ENCODE measurements at regions not wholly inside any gene's neighbourhood (a gene's known extent, or its start where the extent isn't known, plus 50 kb on each side); places are given as distances from the start of the nearest gene placed in this dataset.

DNA sequence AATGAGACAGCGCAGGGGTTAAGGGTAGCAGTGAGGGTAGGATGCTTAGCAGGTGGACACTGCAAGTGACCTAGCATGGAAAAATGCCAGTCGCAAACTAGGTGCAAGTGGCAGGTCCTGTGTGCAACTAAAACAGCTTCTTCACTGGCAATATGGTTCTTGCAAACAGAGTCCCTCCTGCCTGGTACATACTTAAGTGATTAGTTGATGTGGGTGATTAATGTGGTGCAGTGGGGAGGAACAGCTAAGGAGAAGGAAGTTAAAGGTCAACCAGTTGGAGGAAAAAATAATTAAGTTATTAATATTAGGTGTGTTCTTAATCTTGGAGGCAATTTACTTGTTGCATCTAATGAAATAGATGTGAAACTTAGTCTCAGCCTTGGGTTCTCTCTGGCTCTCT lies 121.6 kb upstream of the IGFBP7 start:
- H3K27me3 ChIP-seq (ENCODE audit: control insufficient read depth in 1 of 2, insufficient read depth in 2 of 2, low read length in 2 of 2), result no peaks in the 10 kb centered on the region; a peak in 1 of 5 replicates
- H3K4me3 ChIP-seq (replicated peaks in 1 of 3; ENCODE audit: insufficient read depth in 1 of 3, low read depth in 2 of 3, low read length in 3 of 3), result no peak overlapping the region
- FAIRE-seq (no peak), ATAC-seq (no peak), DNase-seq (ENCODE audit: low spot score) (no peak)
- H3K9ac ChIP-seq (ENCODE audit: insufficient read depth, low read depth, low read length), result no peak overlapping the region
- H3K79me2 ChIP-seq (ENCODE audit: insufficient read depth, low read length), result no peaks in the 10 kb centered on the region
- WGBS (ENCODE audit: low lambda C conversion rate), result 50% methylated on average over 2 of the region's 2 CpGs
- ChIA-PET CTCF (ENCODE audit: low intra/inter-chr PET ratio, low total read pairs) (no interaction called here), POLR2A (no interaction called here)
- H3K4me1 ChIP-seq (ENCODE audit: insufficient read depth, low read length), result no peaks in the 10 kb centered on the region
- intact Hi-C loops (cut with micrococcal nuclease; ENCODE audit: unreplicated experiment), result no loop called here
- TF ChIP-seq, protein P1, sequence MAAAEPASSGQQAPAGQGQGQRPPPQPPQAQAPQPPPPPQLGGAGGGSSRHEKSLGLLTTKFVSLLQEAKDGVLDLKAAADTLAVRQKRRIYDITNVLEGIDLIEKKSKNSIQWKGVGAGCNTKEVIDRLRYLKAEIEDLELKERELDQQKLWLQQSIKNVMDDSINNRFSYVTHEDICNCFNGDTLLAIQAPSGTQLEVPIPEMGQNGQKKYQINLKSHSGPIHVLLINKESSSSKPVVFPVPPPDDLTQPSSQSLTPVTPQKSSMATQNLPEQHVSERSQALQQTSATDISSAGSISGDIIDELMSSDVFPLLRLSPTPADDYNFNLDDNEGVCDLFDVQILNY (CRISPR knock-in tag; conservative IDR thresholded peaks at IDR 0.05), result no peak
- TF ChIP-seq ZNF674 (CRISPR knock-in tag; IDR thresholded peaks at IDR 0.05; ENCODE audit: low read depth), result no peak
- TF ChIP-seq ZFY (CRISPR knock-in tag; IDR thresholded peaks at IDR 0.05), result no peak
- TF ChIP-seq ZNF607 (CRISPR knock-in tag; IDR thresholded peaks at IDR 0.05; ENCODE audit: borderline replicate concordance), result no peak
- no peak for TF ChIP-seq ZNF572 (CRISPR knock-in tag; IDR thresholded peaks at IDR 0.05)
- TF ChIP-seq ZNF234 (CRISPR knock-in tag; conservative IDR thresholded peaks at IDR 0.05), result no peak
- no peak for TF ChIP-seq ZNF563 (CRISPR knock-in tag; IDR thresholded peaks at IDR 0.05)
- TF ChIP-seq ZNF543 (CRISPR knock-in tag; IDR thresholded peaks at IDR 0.05), result no peak
- no peak for TF ChIP-seq HOXD1 (CRISPR knock-in tag; IDR thresholded peaks at IDR 0.05)
- in situ Hi-C loops (cut with HindIII; ENCODE audit: extremely low pct_ligation_motif_present, low pct_unique_long_range_greater_than_20kb), result no loop called here
- no peak overlapping the region for H2AFZ ChIP-seq (ENCODE audit: low read length)
- H3K36me3 ChIP-seq (replicated peaks in 1 of 2; ENCODE audit: control insufficient read depth in 1 of 2, insufficient read depth in 2 of 2, low read length in 2 of 2), result no peaks in the 10 kb centered on the region
- H3K9me3 ChIP-seq (ENCODE audit: low read length), result no peaks in the 10 kb centered on the region
- BruUV-seq (replicated peaks), result no TSS peak
- no peak overlapping the region for H3K4me2 ChIP-seq (ENCODE audit: low read depth, low read length)
- no peak overlapping the region for H3K27ac ChIP-seq (ENCODE audit: extremely low read length, insufficient read depth, low read length)
- no peaks in the 10 kb centered on the region for H4K20me1 ChIP-seq (ENCODE audit: insufficient read depth, low read length)

DNA sequence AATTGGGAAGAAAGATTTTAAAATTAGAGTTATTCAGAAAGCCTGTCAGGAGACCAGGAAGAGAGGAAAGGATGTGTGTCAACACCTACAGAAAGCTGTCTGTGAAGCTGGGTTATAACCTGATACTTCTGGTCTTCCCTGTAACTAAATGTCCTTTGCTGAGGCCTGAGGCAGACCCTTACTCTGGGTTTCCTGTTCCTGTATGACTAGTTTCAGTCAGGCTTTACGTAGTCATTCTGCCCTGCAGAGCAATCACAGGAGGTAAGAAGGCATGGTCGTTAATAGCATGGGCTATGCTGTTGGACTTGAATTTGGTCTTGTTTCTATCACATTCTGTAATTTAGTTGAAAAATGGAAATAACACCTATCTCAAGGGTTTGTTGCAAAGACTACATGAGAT lies 110.5 kb upstream of the IGFBP7 start:
- in situ Hi-C loops (cut with HindIII; ENCODE audit: extremely low pct_ligation_motif_present, low pct_unique_long_range_greater_than_20kb), result no loop called here

More for the DNA sequence above, 110.5 kb upstream of the IGFBP7 start:
- Histone ChIP-seq H3K9me3 (ENCODE audit: low read length) (no peaks in the 10 kb centered on the region), H4K20me1 (ENCODE audit: insufficient read depth, low read length) (no peaks in the 10 kb centered on the region), H3K9ac (ENCODE audit: insufficient read depth, low read depth, low read length) (no peak overlapping the region), H2AFZ (ENCODE audit: low read length) (no peak overlapping the region), H3K36me3 (replicated peaks in 1 of 2; ENCODE audit: control insufficient read depth in 1 of 2, insufficient read depth in 2 of 2, low read length in 2 of 2) (no peaks in the 10 kb centered on the region), H3K27ac (ENCODE audit: extremely low read length, insufficient read depth, low read length) (no peak overlapping the region), H3K79me2 (ENCODE audit: insufficient read depth, low read length) (no peaks in the 10 kb centered on the region), H3K4me2 (ENCODE audit: low read depth, low read length) (no peak overlapping the region), H3K27me3 (ENCODE audit: control insufficient read depth in 1 of 2, insufficient read depth in 2 of 2, low read length in 2 of 2) (no peaks in the 10 kb centered on the region), H3K4me3 (replicated peaks in 1 of 3; ENCODE audit: insufficient read depth in 1 of 3, low read depth in 2 of 3, low read length in 3 of 3) (no peak overlapping the region), H3K4me1 (ENCODE audit: insufficient read depth, low read length) (no peaks in the 10 kb centered on the region)
- no peak for FAIRE-seq
- ChIA-PET POLR2A (no interaction called here), CTCF (ENCODE audit: low intra/inter-chr PET ratio, low total read pairs) (no interaction called here)
- ATAC-seq, result no peak
- no peak for DNase-seq (ENCODE audit: low spot score)
- intact Hi-C loops (cut with micrococcal nuclease; ENCODE audit: unreplicated experiment), result no loop called here
- WGBS (ENCODE audit: low lambda C conversion rate), result 5% methylated on average over 2 of the region's 2 CpGs
- no TSS peak for BruUV-seq (replicated peaks)
- TF ChIP-seq ZNF260 (CRISPR knock-in tag; IDR thresholded peaks at IDR 0.05; ENCODE audit: borderline replicate concordance, low read depth) (no peak), ZNF543 (CRISPR knock-in tag; IDR thresholded peaks at IDR 0.05) (no peak), PHF21A (CRISPR knock-in tag; IDR thresholded peaks at IDR 0.05) (no peak)
- TF ChIP-seq, protein P2, sequence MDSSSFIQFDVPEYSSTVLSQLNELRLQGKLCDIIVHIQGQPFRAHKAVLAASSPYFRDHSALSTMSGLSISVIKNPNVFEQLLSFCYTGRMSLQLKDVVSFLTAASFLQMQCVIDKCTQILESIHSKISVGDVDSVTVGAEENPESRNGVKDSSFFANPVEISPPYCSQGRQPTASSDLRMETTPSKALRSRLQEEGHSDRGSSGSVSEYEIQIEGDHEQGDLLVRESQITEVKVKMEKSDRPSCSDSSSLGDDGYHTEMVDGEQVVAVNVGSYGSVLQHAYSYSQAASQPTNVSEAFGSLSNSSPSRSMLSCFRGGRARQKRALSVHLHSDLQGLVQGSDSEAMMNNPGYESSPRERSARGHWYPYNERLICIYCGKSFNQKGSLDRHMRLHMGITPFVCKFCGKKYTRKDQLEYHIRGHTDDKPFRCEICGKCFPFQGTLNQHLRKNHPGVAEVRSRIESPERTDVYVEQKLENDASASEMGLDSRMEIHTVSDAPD (CRISPR knock-in tag; IDR thresholded peaks at IDR 0.05), result no peak
- TF ChIP-seq, protein P3, sequence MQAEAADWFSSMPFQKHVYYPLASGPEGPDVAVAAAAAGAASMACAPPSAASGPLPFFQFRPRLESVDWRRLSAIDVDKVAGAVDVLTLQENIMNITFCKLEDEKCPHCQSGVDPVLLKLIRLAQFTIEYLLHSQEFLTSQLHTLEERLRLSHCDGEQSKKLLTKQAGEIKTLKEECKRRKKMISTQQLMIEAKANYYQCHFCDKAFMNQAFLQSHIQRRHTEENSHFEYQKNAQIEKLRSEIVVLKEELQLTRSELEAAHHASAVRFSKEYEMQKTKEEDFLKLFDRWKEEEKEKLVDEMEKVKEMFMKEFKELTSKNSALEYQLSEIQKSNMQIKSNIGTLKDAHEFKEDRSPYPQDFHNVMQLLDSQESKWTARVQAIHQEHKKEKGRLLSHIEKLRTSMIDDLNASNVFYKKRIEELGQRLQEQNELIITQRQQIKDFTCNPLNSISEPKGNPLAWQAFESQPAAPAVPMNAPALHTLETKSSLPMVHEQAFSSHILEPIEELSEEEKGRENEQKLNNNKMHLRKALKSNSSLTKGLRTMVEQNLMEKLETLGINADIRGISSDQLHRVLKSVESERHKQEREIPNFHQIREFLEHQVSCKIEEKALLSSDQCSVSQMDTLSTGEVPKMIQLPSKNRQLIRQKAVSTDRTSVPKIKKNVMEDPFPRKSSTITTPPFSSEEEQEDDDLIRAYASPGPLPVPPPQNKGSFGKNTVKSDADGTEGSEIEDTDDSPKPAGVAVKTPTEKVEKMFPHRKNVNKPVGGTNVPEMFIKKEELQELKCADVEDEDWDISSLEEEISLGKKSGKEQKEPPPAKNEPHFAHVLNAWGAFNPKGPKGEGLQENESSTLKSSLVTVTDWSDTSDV (CRISPR knock-in tag; IDR thresholded peaks at IDR 0.05), result no peak

Data from HepG2 (cell line).